CMK (cell line): ENCODE measurements at regions not wholly inside any gene's neighbourhood (a gene's known extent, or its start where the extent isn't known, plus 50 kb on each side); places are given as distances from the start of the nearest gene placed in this dataset.
"Not testable (repeated sequence)": the region's sequence is repeated elsewhere in the genome, so short reads cannot be mapped to it uniquely, and the experiment has no call there.

Experiments
- DNase-seq: peaks from one replicate; pipeline ENCODE4 v3.0.0-alpha.2; 2010; ENCODE audit warnings: low read depth

- DNase-seq: no peak
Measured at GRCh38 chr4:110848787-110849186, 225.9 kb upstream of the PITX2 start.

- DNase-seq: no peak
Measured at GRCh38 chr4:110849461-110849860, 226.6 kb upstream of the PITX2 start.

- DNase-seq: no peak
Measured at GRCh38 chr4:110850461-110851442, 227.9 kb upstream of the PITX2 start.

- DNase-seq: no peak
Measured at GRCh38 chr4:110851989-110852388, 229.1 kb upstream of the PITX2 start.

GRCh38 chr4:110852793-110853192 lies 229.9 kb upstream of the PITX2 start:
- DNase-seq: no peak

GRCh38 chr4:110853242-110853641 lies 230.4 kb upstream of the PITX2 start:
- no peak for DNase-seq

- no peak for DNase-seq
Measured at GRCh38 chr4:110854021-110854678, 231.3 kb upstream of the PITX2 start.

- DNase-seq: no peak
Measured at GRCh38 chr4:110860125-110860524, 237.2 kb upstream of the PITX2 start.

- no peak for DNase-seq
Measured at GRCh38 chr4:110860901-110861300, 238.0 kb upstream of the PITX2 start.

- DNase-seq: no peak
Measured at GRCh38 chr4:110865611-110866259, 242.9 kb upstream of the PITX2 start.

- DNase-seq: no peak
Measured at GRCh38 chr4:110867251-110867960, 244.5 kb upstream of the PITX2 start.

GRCh38 chr4:110867981-110868720 lies 245.3 kb upstream of the PITX2 start:
- DNase-seq: no peak

- DNase-seq: no peak
Measured at GRCh38 chr4:110869114-110869513, 246.2 kb upstream of the PITX2 start.

GRCh38 chr4:110869862-110870572 lies 247.1 kb upstream of the PITX2 start:
- DNase-seq: no peak

GRCh38 chr4:110876214-110876613 lies 253.3 kb upstream of the PITX2 start:
- not testable (repeated sequence) for DNase-seq

- DNase-seq: no peak
Measured at GRCh38 chr4:110876866-110877265, 254.0 kb upstream of the PITX2 start.

GRCh38 chr4:110877778-110878370 lies 255.0 kb upstream of the PITX2 start:
- no peak for DNase-seq

GRCh38 chr4:110878413-110878812 lies 255.5 kb upstream of the PITX2 start:
- DNase-seq: no peak

GRCh38 chr4:110878956-110879355 lies 256.1 kb upstream of the PITX2 start:
- DNase-seq: no peak

GRCh38 chr4:110886270-110886669 lies 263.4 kb upstream of the PITX2 start:
- DNase-seq: no peak
